Amniotic epithelial cell (primary cell): ENCODE measurements at regions not wholly inside any gene's neighbourhood (a gene's known extent, or its start where the extent isn't known, plus 50 kb on each side); places are given as distances from the start of the nearest gene placed in this dataset.
"Not testable (repeated sequence)": the region's sequence is repeated elsewhere in the genome, so short reads cannot be mapped to it uniquely, and the experiment has no call there.

Experiments used
- DNase-seq: peaks from one replicate; pipeline ENCODE4 v3.0.0-alpha.2; 2010; ENCODE audit warnings: low read depth

DNA sequence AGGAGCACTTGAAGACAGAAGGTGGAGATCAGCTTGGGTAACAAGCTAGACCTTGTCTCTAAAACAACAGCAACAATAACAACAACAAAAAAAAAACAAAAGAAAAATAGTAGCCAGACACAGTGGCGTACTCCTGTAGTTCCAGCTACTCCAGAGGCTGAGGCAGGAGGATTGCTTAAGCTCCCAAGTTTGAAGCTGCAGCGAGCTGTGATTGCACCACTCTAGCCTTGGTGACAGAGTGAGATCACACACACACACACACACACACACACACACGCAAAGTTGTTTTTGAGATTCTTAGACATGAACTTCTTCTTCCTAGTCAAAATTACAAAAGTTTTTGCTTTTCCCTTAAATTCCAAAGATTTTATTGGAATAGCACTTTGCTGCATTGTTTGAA is 93.0 kb upstream of the IGSF10 start:
- DNase-seq, result peak; percentile 91

- DNase-seq, result peak; percentile 91
Observed at GRCh38 chr3:151552589-151552988, 91.7 kb upstream of the IGSF10 start.

GRCh38 chr3:151550642-151551041 is 89.8 kb upstream of the IGSF10 start:
- DNase-seq, result no peak

DNA sequence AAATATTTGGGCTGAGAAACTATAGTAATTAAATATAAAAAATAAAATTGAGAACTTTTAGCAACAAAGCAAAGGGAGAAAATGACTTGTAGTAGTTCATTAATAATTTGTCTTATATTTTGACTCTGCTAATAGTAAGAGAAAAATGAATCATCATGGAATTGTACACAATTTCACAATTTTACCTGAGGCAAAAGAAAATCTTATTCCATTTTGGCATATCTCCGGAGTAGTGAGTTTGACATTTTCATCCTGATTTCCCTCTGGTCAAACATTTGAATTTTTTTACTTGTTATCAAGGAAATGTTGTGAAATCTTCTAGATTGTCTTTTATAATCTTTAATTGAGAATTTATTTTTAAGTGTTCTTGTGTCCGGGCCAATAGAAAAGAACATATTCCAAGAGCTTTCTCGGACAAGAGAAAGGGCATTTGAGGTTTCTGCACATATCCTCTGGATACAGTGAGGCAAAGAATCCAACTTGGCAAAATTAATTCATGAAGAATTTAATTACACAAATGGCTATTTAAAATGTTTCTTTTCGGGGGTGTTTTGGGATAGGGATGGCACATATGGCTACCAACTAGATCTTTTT is 89.3 kb upstream of the IGSF10 start:
- DNase-seq, result no peak

GRCh38 chr3:151548195-151548594 is 87.3 kb upstream of the IGSF10 start:
- DNase-seq, result no peak

DNA sequence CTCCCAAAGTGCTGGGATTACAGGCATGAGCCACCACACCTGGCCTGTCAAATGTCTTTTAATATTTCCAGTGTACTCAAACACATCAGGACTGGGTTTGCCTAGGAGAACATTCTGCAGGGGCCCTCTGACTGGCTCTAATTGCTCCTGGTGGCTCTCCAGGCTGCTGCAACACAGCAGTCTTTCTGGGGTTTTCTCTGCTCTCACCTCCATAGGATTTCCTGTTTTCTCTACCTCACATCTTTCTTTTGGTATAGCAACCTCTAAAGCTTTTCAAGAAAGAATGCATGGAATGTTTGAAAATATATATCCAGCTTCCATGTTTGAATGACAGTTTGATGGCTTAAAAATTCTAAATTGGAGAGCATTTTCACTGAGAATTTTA is 83.3 kb upstream of the IGSF10 start:
- no peak for DNase-seq

DNA sequence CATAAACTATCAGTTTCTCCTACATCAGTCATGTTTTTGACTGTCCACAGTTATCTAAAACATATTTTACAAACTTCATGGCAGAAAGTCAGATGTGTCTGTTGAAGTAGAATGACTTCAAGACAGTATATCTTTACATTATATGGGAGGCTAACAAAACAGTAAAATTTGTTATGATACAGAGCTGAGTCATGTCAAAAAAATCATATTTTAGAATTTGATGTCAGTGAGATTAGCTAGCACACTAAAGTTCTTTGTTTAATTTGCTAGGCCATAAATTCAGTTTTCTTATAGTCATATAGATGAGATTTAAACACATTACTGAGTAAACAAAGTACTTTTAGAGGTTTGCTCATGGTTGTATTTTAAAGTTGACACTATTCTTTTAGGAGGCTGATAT is 80.3 kb upstream of the IGSF10 start:
- DNase-seq, result no peak

DNA sequence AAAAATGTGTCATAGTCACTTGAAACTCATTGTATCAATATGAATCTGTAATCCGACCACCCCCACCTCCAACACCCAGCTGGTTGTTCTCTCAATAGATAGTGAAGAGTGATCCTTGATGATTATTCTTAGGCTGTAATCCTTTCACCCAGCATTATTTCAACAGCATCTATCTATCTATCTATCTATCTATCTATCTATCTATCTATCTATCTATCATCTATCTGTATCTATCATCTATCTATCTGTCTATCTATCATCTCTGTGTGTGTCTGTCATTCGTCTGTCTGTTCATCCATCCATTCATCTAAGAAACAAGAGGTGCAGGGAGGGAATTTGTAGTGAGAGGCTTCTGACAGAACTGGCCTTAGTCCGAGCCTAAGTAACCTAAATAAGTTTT is 78.7 kb upstream of the IGSF10 start:
- no peak for DNase-seq

GRCh38 chr3:151538456-151539393 is 77.9 kb upstream of the IGSF10 start:
- no peak for DNase-seq

DNA sequence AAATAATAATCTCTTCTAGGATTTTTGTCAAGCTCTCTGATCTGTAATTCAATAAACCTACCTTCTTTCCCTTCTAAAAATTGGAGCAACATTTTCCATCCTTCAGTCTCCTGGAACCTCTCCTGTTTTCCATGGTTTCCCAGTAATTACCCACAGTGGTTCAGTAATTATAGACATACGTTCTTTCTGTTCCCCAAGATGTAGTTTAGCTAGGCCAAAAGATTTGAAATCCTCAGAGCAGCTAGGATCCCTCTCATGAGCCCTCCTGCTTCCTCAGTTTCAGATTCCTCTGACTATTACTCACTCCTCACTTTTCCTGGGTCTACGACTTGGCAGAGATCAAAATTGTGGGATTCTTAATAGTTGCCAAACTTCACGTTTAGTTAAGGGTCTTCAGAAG is 76.9 kb upstream of the IGSF10 start:
- no peak for DNase-seq

DNA sequence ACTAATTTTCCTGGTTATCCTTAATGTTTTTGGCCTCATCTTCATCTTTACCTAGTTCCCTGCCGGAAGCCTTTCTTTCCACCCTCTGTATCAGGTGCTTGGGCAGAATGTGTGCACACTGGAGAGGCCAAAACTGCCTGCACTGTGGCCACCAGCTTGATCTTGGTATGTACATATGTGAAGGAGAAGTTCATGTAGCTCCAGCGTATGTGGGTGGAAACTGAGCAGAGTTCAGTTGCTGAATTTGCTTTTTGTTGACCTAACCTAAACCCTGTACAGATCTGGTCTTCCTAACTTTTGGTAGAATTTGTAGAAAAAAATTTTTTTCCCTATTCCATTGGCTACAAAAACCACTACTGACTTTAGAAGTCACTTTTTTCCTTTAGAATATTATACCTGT is 65.9 kb upstream of the IGSF10 start:
- no peak for DNase-seq

GRCh38 chr3:151520105-151520504 is 59.2 kb upstream of the IGSF10 start:
- DNase-seq, result no peak

DNA sequence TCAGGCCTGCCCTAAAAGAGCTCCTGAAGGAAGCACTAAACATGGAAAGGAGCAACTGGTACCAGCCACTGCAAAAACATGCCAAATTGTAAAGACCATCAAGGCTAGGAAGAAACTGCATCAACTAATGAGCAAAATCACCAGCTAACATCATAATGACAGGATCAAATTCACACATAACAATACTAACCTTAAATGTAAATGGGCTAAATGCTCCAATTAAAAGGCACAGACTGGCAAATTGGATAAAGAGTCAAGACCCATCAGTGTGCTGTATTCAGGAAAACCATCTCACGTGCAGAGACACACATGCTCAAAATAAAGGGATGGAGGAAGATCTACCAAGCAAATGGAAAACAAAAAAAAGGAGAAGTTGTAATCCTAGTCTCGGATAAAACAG is 50.6 kb upstream of the IGSF10 start:
- not testable (repeated sequence) for DNase-seq
